GM19023 (cell line): ENCODE measurements at regions not wholly inside any gene's neighbourhood (a gene's known extent, or its start where the extent isn't known, plus 50 kb on each side); places are given as distances from the start of the nearest gene placed in this dataset.
"Not testable (repeated sequence)": the region's sequence is repeated elsewhere in the genome, so short reads cannot be mapped to it uniquely, and the experiment has no call there.

Experiments used
- ATAC-seq: cut with Tn5 transposase; IDR thresholded peaks from one replicate; pipeline ENCODE4 v1.9.1; 2021; ENCODE audit warnings: mild to moderate bottlenecking, moderate library complexity; ENCODE audit not compliant: unreplicated experiment

DNA sequence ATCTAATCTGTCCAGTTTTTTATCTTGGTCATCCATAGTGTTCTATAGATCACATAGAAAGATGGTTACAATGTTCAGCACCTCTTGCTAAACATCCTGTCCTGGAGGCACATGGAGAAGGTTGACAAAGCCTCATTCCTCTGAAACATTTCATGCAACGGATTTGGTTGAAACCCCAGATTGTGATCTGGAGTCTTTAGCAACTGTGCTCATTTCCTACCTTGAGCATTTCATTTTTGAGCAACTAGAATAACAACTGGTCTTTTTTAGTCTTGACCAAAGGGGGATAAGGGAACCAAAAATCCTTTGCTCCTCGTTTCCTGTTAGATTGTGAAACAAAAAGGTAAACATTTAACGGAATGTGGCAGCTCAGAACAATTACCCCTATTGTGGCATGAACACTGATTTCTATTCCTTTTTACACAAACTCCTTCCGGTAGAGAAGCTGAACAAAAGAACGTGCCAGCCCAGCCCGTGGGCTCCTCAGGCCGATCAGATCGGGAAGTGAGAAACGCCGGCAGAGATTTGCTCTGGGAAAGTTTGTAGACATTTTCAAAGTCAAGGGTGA lies 94.7 kb upstream of the ERRFI1 start:
- ATAC-seq: no peak

DNA sequence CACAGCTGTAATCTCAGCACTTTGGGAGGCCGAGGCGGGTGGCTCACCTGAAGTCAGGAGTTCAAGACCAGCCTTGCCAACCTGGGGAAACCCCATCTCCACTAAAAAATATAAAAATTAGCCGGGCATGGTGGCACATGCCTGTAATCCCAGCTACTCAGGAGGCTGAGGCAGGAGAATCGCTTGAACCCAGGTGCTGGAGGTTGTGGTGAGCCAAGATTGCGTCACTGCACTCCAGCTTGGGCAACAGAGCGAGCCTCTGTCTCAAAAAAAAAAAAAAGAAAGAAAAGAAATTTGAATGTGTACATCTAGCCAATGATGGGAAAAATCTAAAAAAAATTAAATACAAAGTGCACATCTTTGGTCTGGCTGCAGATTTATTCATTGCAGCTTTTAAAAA lies 92.6 kb upstream of the ERRFI1 start:
- ATAC-seq: not testable (repeated sequence)

GRCh38 chr1:8118031-8118451 lies 91.9 kb upstream of the ERRFI1 start:
- no peak for ATAC-seq

DNA sequence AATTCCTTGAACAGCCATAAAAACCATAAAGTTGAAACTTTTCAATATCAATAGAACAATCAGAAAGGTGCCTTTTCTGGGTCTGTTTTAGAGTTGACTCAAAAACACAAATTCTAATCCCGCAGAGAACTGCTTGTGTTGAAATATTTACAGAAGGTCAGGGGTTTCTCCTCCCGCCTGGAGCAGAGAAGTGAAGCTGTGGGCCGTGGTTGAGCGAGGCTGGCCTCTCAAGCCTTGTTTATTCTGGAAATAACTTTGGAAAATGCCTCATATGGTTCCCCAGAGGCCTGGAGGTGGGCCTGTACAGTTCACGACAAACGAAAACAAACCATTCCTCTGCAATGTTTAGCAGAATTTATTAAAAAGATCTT lies 90.8 kb upstream of the ERRFI1 start:
- ATAC-seq: no peak

DNA sequence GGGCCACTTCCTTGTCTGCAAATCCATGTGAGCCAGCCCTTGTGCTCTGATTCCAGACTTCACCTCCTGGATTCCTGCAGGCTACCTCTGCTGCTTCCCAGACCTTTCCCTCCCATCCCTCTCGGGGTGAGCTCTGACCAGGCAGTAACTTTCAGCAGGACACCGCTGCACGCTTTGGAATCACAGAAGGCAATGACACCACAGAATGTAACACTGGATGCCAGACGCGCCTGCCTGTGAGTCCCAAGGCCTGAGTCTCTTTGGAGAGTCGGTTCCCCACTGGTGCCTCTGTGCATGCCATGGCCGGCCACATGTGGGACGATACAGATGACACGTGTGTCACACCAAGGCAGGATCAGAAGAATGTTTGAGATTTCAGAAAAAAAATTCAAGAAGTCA lies 89.7 kb upstream of the ERRFI1 start:
- ATAC-seq: no peak

DNA sequence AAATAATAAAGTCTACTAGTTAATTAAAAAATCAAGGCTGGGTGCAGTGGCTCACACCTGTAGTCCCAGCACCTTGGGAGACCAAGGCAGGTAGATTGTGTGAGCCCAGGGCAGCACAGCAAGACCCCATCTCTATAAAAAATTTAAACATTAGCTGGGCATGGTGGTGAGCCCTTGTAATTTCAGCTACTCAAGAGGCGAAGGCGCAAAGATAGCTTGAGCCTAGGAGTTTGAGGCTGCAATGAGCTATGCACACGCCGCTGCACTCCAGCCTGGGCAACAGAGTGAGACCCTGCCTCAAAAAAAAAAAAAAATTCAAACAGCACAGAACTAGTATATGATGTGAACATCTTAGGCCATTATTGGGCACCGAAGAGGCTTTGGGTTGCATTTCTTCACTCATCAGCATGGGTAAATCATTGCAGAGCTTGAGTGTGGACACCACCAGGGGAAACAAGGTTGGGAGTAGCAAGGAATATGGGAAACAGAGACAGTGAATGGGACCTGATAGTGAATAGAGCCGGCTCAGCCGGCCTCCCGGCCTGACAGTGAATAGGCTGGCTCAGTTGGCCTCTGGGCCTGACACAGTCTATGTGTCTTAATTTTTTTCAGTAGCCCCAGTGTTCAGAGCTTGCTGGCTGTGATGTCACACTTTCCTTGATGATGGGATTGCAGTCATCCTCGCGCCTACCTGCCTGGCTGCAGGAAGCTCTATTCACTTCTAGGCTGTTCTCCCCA lies 89.1 kb upstream of the ERRFI1 start:
- no peak for ATAC-seq

- no peak for ATAC-seq
Observed at GRCh38 chr1:8113262-8114220, 87.4 kb upstream of the ERRFI1 start.

DNA sequence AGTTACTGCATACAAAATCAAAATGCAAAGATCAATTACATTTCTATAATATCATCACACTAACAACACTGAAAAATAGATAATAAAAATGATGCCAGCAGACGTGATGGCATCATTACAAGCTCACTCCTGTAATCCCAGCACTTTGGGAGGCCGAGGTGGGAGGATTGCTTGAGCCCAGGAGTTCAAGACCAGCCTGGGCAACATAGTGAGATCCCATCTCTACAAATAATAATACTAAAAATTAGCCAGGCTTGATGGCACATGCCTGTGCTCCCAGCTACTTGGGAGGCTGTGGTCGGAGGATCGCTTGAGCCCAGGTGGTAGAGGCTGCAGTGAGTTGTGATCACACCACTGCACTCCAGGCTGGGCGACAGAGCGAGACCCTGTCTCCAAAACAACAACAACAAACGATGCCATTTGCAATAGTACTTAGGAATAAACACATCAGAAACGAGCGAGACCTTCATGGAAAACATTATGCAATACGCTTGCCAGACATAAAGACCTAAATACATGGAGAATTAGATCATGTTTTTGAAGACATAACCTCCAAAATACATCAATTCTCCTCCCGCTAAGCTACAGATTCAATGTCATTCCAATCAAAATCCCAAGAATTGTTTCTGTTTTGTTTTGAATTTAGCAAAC lies 86.6 kb upstream of the ERRFI1 start:
- no peak for ATAC-seq

DNA sequence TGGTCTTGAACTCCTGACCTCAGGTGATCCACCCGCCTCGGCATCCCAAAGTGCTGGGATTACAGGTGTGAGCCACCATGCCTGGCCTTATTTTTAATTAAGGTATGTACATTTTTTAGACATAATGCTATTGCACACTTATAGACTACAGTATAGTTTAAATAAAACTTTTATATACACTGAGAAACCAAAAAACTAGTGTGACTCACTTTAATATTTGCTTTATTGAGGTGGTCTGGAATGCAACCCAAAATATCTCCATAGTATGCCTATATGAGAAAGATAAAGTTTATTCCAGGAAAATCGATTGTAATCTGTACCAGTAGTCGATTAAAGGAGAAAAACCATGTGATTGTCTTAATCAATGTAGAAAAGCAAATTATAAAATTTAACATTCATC lies 85.5 kb upstream of the ERRFI1 start:
- no peak for ATAC-seq

- no peak for ATAC-seq
Observed at GRCh38 chr1:8109216-8109615, 83.1 kb upstream of the ERRFI1 start.

- ATAC-seq: no peak
Observed at GRCh38 chr1:8107897-8108296, 81.8 kb upstream of the ERRFI1 start.

DNA sequence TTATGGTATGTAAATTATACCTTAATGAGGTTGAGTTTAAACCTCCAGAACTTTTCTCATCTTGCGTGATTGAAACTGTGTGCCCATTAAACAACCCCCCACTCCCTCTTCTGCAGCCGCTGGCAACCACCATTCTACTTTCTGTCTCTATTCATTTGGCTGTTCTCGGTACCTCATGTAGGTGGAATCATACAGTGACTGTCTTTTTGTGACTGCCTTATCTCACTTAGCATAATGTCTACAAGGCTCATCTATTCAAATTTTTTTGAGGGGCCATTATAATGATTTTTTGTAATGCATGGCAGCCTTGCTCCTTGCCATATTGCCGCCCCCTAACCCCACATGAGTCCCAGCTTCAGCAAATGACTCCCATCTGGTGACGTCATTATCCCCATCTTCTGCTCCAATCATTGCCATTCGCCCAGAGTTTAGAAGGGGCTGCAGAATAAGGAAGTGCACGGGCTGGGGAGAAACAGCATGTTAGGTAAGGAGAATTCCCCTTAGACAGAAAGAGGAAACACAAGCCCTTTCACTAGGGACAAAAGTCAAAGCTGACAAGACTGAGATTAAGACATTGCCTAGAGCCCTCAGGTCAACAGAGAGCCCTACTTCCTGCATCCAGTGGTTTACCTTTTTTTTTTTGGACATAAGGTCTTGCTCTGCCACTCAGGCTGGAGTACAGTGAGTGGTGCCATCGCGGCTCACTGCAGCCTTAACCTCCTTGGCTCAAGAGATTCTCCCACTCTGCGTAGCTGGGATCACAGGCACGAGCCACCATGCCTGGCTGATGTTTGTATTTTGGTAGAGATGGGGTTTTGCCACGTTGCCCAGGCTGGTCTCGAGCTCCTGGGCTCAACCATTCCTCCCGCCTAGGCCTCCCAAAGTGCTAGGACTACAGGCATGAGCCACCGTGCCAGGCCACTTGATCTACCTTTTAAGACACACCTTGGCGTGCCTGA lies 78.4 kb upstream of the ERRFI1 start:
- ATAC-seq: no peak

DNA sequence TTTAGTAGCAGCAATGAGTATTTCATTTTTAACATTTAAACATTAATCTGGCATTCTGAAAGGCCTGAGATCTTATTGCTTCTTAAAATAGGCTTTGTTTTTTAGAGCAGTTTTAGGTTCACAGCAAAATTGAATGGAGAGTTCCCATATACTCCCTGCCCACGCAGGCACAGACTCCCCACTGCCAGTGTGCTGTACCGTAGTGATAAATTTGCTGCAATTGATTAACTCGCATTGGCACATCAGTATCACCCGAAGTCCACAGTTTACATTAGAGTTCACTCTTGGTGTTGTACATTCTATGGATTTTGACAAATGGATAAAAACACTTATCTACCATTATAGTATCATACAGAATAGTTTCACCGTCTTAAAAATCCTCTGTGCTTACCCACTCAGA lies 71.8 kb upstream of the ERRFI1 start:
- ATAC-seq: no peak

GRCh38 chr1:8097077-8097799 lies 71.1 kb upstream of the ERRFI1 start:
- ATAC-seq: peak; percentile 88

DNA sequence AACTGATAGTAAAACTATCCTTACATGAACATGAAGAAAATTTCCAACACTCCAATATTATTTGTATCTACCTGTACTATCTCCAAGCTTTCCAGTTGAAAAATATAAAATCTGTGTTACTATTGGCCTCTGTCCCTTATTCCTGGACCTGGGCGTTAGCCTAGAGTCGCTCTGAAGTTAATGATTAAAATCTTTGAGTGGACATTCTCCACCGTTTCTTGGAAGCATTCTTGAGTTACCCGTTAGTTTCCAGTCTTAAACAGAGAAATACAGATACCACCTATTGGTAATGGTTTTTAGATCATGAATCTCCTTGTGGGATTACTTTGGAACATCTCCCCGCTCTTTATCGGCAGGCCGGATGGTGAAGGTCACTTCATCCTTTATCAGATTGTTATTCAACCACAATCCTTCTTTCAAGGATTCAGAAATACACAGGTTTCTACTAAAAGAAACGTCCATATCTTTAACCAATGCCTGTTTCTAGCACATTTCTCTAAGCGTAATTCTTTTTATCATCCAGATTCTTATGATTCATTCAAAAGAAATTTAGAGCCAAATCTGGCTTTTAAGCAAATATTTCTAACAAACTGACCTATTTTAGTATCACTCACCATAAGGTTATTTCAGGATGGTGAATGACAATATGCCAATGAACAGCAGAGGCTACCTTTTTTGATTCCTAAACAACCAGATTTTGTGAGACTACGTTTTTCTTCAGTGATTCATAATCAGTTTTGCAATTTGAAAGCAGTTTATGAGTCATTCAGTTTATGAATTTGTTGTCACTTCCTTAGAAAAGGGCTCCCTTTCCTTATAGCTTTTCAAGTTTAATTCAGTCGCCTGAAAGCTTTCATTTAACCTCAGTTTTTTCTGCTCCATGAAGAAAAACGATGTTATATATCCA lies 70.2 kb upstream of the ERRFI1 start:
- ATAC-seq: no peak

DNA sequence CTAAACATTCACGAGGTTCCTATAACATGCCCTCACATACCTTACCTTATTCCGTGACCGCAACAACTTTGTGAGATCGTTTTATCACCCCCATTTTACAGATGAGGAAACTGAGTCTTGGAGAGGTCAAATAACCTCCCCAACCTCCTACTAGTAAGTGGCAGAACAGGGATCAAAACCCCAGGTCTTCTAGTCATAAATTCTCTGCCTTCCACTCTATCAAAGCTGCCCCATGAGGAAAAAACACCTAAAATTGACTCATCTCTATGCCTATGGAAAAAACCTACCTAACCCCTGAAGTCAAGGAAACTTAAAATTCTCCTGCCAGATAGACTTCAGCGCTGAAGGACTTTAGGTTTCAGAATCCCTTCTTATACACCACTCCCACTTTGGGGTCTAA lies 69.5 kb upstream of the ERRFI1 start:
- no peak for ATAC-seq

DNA sequence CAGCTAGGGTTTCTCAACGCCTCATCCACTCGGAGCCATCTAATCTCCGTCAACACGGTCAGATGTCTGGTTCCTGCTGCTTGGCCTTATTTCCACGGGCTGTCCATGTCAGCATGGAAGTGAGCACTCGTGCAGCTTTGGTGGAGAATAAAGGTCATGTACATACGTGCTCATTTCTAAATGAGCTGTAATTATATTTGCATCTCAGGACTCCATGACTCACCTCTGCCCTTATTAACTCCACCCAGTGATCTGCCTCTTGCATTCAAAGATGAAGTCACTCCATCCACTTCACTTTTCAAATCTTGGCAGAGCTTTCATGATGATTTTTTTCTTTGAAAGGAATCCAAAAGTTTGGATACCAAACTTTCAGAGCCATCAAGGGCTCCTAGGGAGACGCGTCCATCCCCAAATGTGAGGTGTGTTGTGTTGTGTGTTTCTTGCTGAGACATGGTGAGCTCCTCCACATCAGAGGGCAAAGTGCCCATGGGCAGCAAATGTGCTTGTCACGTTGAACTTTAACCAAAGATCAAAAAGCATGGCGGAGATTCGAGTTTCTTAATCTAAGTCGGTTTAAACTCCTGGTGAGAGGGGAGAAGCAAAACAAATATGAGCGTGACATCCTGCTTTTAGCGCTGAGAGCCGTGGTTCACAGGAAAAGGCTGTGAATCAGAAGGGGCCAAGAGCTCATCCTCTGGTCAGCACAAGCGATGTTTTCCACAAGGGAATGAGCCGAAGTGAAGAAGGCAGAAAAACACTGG lies 68.6 kb upstream of the ERRFI1 start:
- no peak for ATAC-seq
